ENCODE measurements at regions not wholly inside any gene's neighbourhood (a gene's known extent, or its start where the extent isn't known, plus 50 kb on each side); places are given as distances from the start of the nearest gene placed in this dataset.

GRCh38 chr6:163675611-163676010 lies 261.1 kb downstream of the QKI start:
- TF ChIP-seq CTCF (IDR thresholded peaks at IDR 0.05), result no peak
- H3K4me3 ChIP-seq, result no peak overlapping the region
- no peak for DNase-seq (ENCODE audit: low spot score)
- H3K27ac ChIP-seq, result no peak overlapping the region

GRCh38 chr6:163672710-163673109 lies 258.2 kb downstream of the QKI start:
- Histone ChIP-seq H3K4me3 (no peak overlapping the region), H3K27ac (no peak overlapping the region)
- DNase-seq (ENCODE audit: low spot score), result no peak
- no peak for TF ChIP-seq CTCF (IDR thresholded peaks at IDR 0.05)

- no peak for TF ChIP-seq CTCF (IDR thresholded peaks at IDR 0.05)
- no peak for DNase-seq (ENCODE audit: low spot score)
- H3K4me3 ChIP-seq, result no peak overlapping the region
- no peak overlapping the region for H3K27ac ChIP-seq
Observed at GRCh38 chr6:163671791-163672190, 257.3 kb downstream of the QKI start.

- no peak for DNase-seq (ENCODE audit: low spot score)
- H3K4me3 ChIP-seq, result no peak overlapping the region
- H3K27ac ChIP-seq, result no peak overlapping the region
- TF ChIP-seq CTCF (IDR thresholded peaks at IDR 0.05), result no peak
Observed at GRCh38 chr6:163671355-163671754, 256.8 kb downstream of the QKI start.

GRCh38 chr6:163670336-163670735 lies 255.8 kb downstream of the QKI start:
- H3K4me3 ChIP-seq, result no peak overlapping the region
- DNase-seq (ENCODE audit: low spot score), result no peak
- no peak overlapping the region for H3K27ac ChIP-seq
- TF ChIP-seq CTCF (IDR thresholded peaks at IDR 0.05), result no peak

GRCh38 chr6:163668061-163668426 lies 253.5 kb downstream of the QKI start:
- Histone ChIP-seq H3K27ac (no peak overlapping the region), H3K4me3 (no peak overlapping the region)
- TF ChIP-seq CTCF (IDR thresholded peaks at IDR 0.05), result no peak
- no peak for DNase-seq (ENCODE audit: low spot score)

- Histone ChIP-seq H3K4me3 (no peak overlapping the region), H3K27ac (no peak overlapping the region)
- no peak for TF ChIP-seq CTCF (IDR thresholded peaks at IDR 0.05)
- no peak for DNase-seq (ENCODE audit: low spot score)
Observed at GRCh38 chr6:163667372-163668060, 253.0 kb downstream of the QKI start.
